OCI-LY7 (cell line): ENCODE measurements at regions not wholly inside any gene's neighbourhood (a gene's known extent, or its start where the extent isn't known, plus 50 kb on each side); places are given as distances from the start of the nearest gene placed in this dataset.

Source experiments
- EZH2phosphoT487 ChIP-seq: fragments of 200-600 bp; sonication (generic); IDR thresholded peaks from 2 replicates; pipeline ENCODE4 v1.6.1; 2018; ENCODE audit warnings: low read depth, borderline replicate concordance, mild to moderate bottlenecking, mixed run types, antibody characterized with exemption, low read length, moderate library complexity, mixed read lengths
- TF ChIP-seq, protein P1 (sequence below): fragments of 200-600 bp; sonication (generic); conservative IDR thresholded peaks from 2 replicates; pipeline ENCODE4 v1.5.1; 2014; ENCODE audit warnings: mild to moderate bottlenecking, antibody characterized with exemption, low read length, moderate library complexity, mixed read lengths

DNA sequence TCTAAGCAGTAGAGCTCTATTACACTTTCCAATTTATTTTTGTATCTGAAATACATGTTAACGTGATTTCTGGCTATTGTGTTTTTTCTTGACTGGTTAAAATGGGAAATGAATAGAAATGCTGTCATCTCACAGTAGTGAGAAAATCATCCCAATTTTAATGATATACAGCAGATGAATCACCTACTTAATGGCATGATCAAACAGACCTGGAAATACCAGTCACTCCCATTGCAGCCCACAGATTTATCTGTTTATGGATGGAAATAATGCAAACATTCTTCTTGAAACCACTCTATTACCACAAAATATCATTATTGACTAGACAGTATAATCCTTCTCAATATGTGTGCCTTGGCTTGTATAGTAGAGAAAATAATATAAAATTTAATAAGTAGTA lies 497.8 kb upstream of the ADAMTS5 start:
- TF ChIP-seq, protein P1, sequence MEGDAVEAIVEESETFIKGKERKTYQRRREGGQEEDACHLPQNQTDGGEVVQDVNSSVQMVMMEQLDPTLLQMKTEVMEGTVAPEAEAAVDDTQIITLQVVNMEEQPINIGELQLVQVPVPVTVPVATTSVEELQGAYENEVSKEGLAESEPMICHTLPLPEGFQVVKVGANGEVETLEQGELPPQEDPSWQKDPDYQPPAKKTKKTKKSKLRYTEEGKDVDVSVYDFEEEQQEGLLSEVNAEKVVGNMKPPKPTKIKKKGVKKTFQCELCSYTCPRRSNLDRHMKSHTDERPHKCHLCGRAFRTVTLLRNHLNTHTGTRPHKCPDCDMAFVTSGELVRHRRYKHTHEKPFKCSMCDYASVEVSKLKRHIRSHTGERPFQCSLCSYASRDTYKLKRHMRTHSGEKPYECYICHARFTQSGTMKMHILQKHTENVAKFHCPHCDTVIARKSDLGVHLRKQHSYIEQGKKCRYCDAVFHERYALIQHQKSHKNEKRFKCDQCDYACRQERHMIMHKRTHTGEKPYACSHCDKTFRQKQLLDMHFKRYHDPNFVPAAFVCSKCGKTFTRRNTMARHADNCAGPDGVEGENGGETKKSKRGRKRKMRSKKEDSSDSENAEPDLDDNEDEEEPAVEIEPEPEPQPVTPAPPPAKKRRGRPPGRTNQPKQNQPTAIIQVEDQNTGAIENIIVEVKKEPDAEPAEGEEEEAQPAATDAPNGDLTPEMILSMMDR = no peak
- no peak for TF ChIP-seq EZH2phosphoT487
